GM10266 (cell line): ENCODE measurements at regions not wholly inside any gene's neighbourhood (a gene's known extent, or its start where the extent isn't known, plus 50 kb on each side); places are given as distances from the start of the nearest gene placed in this dataset.

ENCODE experiments used
- DNase-seq: peaks from one replicate; pipeline ENCODE4 v3.0.0; 2012; ENCODE audit errors: extremely low spot score
- CTCF ChIP-seq: IDR thresholded peaks from 2 replicates; pipeline ENCODE4 v1.5.1; 2012; ENCODE audit warnings: mild to moderate bottlenecking, low read depth; ENCODE audit not compliant: control insufficient read depth, insufficient read depth; ENCODE audit errors: missing control alignments

- no peak for TF ChIP-seq CTCF
- DNase-seq = no peak
These were observed 216.3 kb downstream of the B3GLCT start for GRCh38 chr13:31416066-31416465.

GRCh38 chr13:31418186-31418585 is 218.4 kb downstream of the B3GLCT start:
- no peak for TF ChIP-seq CTCF
- no peak for DNase-seq

- TF ChIP-seq CTCF = no peak
- no peak for DNase-seq
These were observed 222.0 kb downstream of the B3GLCT start for GRCh38 chr13:31421756-31422155.

GRCh38 chr13:31424130-31424729 is 224.5 kb downstream of the B3GLCT start:
- peak; percentile 88 for TF ChIP-seq CTCF
- DNase-seq = peak; percentile 72

- DNase-seq = no peak
- no peak for TF ChIP-seq CTCF
These were observed 226.6 kb downstream of the B3GLCT start for GRCh38 chr13:31426395-31426794.

- DNase-seq = no peak
- no peak for TF ChIP-seq CTCF
These were observed 227.7 kb downstream of the B3GLCT start for GRCh38 chr13:31427151-31428100.

- peak; percentile 81 for TF ChIP-seq CTCF
- peak; percentile 38 for DNase-seq
These were observed 232.0 kb downstream of the B3GLCT start for GRCh38 chr13:31431722-31432137.
